GM21825 (cell line): ENCODE measurements at regions not wholly inside any gene's neighbourhood (a gene's known extent, or its start where the extent isn't known, plus 50 kb on each side); places are given as distances from the start of the nearest gene placed in this dataset.
A peak's percentile ranks its signal among the peaks of the same experiment; 100 is the strongest.
"Not testable (repeated sequence)": the region's sequence is repeated elsewhere in the genome, so short reads cannot be mapped to it uniquely, and the experiment has no call there.

Experiments
- ATAC-seq: cut with Tn5 transposase; IDR thresholded peaks from one replicate; pipeline ENCODE4 v1.9.1; 2021; ENCODE audit warnings: mild to moderate bottlenecking, moderate library complexity; ENCODE audit not compliant: unreplicated experiment

DNA sequence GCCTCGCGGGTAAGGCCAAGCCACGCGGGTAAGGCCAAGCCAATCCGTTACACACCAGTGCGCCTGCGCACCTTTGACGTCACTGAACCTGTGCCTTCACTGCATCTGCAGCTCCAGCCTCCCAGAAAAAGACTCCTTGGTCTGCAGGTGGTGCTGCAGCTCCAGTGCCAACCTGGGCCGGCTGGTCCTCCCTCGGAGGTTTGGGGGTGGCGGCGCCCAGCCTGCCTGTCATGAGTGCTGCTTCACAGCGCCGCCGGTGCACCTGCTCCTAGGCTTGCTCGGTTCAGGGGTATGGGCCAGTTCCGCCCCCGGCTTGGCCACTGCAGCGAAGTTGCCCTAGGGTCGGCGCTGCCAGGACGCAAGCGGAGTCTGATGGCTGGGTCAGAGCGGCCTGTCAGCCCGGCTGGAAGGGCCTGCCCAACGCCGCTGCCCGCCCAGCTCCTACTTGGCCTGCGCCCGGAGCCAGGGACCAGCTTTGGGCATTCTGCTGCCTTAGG is 146.6 kb downstream of the USP22 start:
- ATAC-seq = no peak

DNA sequence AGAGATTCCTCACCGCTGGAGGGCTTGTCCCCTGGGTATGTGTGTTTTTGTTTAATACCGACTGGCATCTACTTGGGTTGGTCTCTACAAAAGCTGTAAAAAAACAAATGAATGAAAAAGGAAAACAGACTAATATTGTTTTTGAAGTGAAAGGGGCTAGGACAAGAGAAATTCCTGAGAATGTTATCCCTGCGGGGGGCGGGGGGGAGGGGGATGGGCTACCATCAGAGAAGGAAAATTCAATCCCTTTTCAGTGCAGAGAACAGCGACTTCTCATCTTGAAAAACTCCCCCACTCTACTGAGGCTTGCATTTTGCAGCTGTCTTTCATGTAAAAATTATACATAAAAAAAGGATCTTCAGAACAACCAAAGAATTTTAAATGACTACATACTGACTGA is 144.1 kb downstream of the USP22 start:
- ATAC-seq = not testable (repeated sequence)

GRCh38 chr17:20902496-20902895 is 140.3 kb downstream of the USP22 start:
- not testable (repeated sequence) for ATAC-seq

- ATAC-seq = not testable (repeated sequence)
Measured at GRCh38 chr17:20903549-20903948, 139.3 kb downstream of the USP22 start.

- ATAC-seq = peak; percentile 96
Measured at GRCh38 chr17:20908313-20909267, 134.2 kb downstream of the USP22 start.

DNA sequence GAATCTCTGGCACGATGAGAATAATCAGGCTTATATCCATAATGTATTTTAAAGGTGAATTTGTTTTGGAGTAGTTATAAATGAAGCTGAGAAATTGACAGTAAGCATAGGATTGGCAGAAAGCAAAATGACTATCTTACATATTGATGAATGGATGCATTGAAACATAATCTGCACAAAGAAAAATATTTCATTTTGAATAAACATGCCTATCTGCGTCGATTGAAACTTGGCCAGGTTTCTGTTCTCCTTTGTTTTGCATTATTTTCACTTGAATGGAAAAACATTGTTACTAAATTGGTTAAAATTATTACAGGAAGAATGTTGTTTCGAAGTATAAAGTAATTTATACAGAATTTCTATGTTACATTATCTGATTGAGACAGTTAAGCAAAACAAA is 128.2 kb downstream of the USP22 start:
- no peak for ATAC-seq

- no peak for ATAC-seq
Measured at GRCh38 chr17:20916383-20916782, 126.4 kb downstream of the USP22 start.

DNA sequence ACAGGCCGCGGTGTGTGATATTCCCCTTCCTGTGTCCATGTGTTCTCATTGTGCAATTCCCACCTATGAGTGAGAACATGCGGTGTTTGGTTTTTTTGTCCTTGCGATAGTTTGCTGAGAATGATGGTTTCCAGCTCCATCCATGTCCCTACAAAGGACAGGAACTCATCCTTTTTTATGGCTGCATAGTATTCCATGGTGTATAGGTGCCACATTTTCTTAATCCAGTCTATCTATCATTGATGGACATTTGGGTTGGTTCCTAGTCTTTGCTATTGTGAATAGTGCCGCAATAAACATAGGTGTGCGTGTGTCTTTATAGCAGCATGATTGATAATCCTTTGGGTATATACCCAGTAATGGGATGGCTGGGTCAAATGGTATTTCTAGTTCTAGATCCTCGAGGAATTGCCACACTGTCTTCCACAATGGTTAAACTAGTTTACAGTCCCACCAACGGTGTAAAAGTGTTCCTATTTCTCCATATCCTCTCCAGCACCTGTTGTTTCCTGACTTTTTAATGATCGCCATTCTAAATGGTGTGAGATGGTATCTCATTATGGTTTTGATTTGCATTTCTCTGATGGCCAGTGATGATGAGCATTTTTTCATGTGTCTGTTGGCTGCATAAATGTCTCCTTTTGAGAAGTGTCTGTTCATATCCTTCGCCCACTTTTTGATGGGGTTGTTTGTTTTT is 125.1 kb downstream of the USP22 start:
- not testable (repeated sequence) for ATAC-seq

- ATAC-seq = no peak
Measured at GRCh38 chr17:20920095-20920814, 122.6 kb downstream of the USP22 start.

GRCh38 chr17:20920815-20921199 is 122.0 kb downstream of the USP22 start:
- no peak for ATAC-seq

DNA sequence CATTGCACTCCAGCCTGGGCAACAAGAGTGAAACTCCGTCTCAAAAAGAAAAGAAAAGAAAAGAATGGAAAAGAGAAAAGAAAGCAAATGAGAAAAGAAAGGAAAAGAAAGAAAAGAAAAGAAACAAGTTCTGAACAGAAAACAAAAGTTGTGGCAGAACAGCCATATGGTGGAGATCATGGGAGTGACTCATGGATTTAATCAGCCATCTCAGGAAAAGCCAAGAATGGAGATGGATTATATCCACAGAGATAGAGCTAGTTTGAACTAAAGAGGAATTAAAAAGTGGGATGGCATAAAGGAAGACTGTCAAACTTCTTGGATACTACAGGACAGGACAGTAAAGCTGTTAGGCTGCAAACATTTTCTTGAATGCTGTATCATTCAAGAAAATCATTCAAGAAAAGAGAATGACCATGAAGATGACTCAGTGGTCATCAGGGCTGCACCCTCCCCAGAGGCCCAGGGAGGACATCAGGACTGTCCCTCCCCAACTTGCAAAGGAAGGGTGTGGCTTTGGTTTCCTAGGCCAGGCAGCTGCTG is 120.6 kb downstream of the USP22 start:
- no peak for ATAC-seq

GRCh38 chr17:20924306-20924705 is 118.5 kb downstream of the USP22 start:
- ATAC-seq = no peak

- ATAC-seq = no peak
Measured at GRCh38 chr17:20925091-20925490, 117.7 kb downstream of the USP22 start.

GRCh38 chr17:20925954-20926353 is 116.9 kb downstream of the USP22 start:
- ATAC-seq = no peak

DNA sequence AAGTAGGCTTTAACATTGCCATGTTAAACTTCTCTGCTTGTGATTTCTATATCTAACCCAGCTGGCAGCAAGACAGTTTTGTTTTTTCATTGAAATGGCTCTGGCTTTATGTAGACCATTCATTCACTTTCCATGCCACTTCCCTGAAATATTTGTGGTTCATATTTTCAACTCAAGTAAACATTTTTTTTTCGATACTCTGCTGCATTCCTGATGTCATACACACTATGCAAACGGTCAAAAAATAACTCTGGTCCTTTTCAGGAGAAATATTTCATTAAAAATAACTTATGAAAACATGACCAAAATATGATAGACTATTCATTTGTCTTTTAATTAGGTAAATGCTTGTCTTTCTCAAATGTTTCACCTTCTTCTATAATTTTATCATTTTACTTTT is 116.3 kb downstream of the USP22 start:
- ATAC-seq = no peak

DNA sequence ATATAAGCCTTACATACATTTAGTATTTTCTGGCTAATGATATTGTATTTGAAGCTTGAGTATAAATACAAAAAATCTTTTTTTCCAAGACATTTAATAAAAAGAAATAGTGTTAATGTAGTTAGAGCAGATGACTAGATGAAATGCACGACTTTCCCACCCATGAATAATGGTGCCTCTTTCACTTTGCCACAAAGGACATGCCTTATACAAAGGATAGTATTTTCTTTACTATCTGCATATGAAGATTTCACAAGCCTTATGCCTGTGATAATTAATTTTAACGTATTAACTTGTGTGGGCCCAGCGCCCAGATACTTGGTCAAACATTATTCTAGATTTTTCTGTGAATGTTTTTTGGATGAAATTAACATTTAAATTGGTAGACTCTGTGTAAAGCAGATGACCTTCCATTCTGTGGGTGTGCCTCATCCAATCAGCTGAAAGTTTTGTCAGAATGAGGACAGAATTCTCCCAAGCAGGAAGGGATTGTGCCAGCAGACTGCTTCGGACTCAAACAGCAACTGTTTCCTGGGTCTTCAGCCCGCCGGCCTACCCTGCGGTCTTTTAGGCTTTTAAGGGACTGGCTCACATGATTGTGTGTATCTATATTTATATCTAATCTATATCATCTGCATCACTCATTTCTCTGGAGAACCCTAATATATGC is 115.4 kb downstream of the USP22 start:
- ATAC-seq = no peak

DNA sequence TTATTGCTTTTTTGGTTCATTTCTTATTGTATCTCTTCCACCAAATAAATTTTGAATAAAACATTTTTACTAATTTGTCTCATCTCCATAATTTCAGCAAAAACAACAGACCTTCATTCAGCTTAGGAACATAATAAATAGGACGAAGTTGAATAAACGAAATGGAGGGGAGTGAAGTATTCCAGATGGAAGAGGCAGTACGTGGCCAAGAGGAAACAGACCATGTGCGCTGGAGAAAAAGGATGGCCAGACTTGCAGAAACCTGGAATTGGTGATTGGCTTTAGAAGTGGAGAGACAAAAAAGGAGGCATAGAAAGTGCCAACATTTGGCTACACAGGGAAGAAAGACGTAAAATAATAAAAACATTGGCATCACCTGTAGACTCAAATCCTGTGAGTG is 113.5 kb downstream of the USP22 start:
- ATAC-seq = no peak

- ATAC-seq = no peak
Measured at GRCh38 chr17:20930081-20930760, 112.6 kb downstream of the USP22 start.

GRCh38 chr17:20933040-20933439 is 109.8 kb downstream of the USP22 start:
- ATAC-seq = not testable (repeated sequence)

- ATAC-seq = no peak
Measured at GRCh38 chr17:20934288-20934687, 108.5 kb downstream of the USP22 start.
